ENCODE measurements at regions not wholly inside any gene's neighbourhood (a gene's known extent, or its start where the extent isn't known, plus 50 kb on each side); places are given as distances from the start of the nearest gene placed in this dataset.
"Not testable (repeated sequence)": the region's sequence is repeated elsewhere in the genome, so short reads cannot be mapped to it uniquely, and the experiment has no call there.

GRCh38 chr7:33784000-33784399, 121.3 kb upstream of the BMPER start:
- no peak for DNase-seq (ENCODE audit: low spot score)

GRCh38 chr7:33788531-33788930, 116.8 kb upstream of the BMPER start:
- DNase-seq (ENCODE audit: low spot score), result no peak

- DNase-seq (ENCODE audit: low spot score), result no peak
Observed at GRCh38 chr7:33789871-33790630, 115.3 kb upstream of the BMPER start.

GRCh38 chr7:33790746-33791145, 114.6 kb upstream of the BMPER start:
- DNase-seq (ENCODE audit: low spot score), result no peak

GRCh38 chr7:33792041-33792440, 113.3 kb upstream of the BMPER start:
- DNase-seq (ENCODE audit: low spot score), result no peak

- no peak for DNase-seq (ENCODE audit: low spot score)
Observed at GRCh38 chr7:33792547-33793105, 112.7 kb upstream of the BMPER start.

- no peak for DNase-seq (ENCODE audit: low spot score)
Observed at GRCh38 chr7:33793616-33794015, 111.7 kb upstream of the BMPER start.

GRCh38 chr7:33794419-33794818, 110.9 kb upstream of the BMPER start:
- DNase-seq (ENCODE audit: low spot score), result no peak

- no peak for DNase-seq (ENCODE audit: low spot score)
Observed at GRCh38 chr7:33794959-33795358, 110.4 kb upstream of the BMPER start.

GRCh38 chr7:33796538-33796937, 108.8 kb upstream of the BMPER start:
- DNase-seq (ENCODE audit: low spot score), result no peak

- DNase-seq (ENCODE audit: low spot score), result not testable (repeated sequence)
Observed at GRCh38 chr7:33797512-33797911, 107.8 kb upstream of the BMPER start.

GRCh38 chr7:33798686-33799325, 106.5 kb upstream of the BMPER start:
- DNase-seq (ENCODE audit: low spot score), result no peak

- no peak for DNase-seq (ENCODE audit: low spot score)
Observed at GRCh38 chr7:33799766-33800165, 105.6 kb upstream of the BMPER start.

- DNase-seq (ENCODE audit: low spot score), result no peak
Observed at GRCh38 chr7:33802600-33802999, 102.7 kb upstream of the BMPER start.

- DNase-seq (ENCODE audit: low spot score), result no peak
Observed at GRCh38 chr7:33804140-33804660, 101.1 kb upstream of the BMPER start.

- DNase-seq (ENCODE audit: low spot score), result no peak
Observed at GRCh38 chr7:33805630-33806233, 99.6 kb upstream of the BMPER start.

GRCh38 chr7:33806298-33807154, 98.8 kb upstream of the BMPER start:
- no peak for DNase-seq (ENCODE audit: low spot score)

GRCh38 chr7:33807155-33807530, 98.2 kb upstream of the BMPER start:
- no peak for DNase-seq (ENCODE audit: low spot score)

GRCh38 chr7:33807779-33808482, 97.4 kb upstream of the BMPER start:
- DNase-seq (ENCODE audit: low spot score), result no peak

- no peak for DNase-seq (ENCODE audit: low spot score)
Observed at GRCh38 chr7:33809228-33809627, 96.1 kb upstream of the BMPER start.

GRCh38 chr7:33810356-33810755, 95.0 kb upstream of the BMPER start:
- DNase-seq (ENCODE audit: low spot score), result no peak
